Colonic mucosa (tissue), 4 donors: ENCODE measurements at regions not wholly inside any gene's neighbourhood (a gene's known extent, or its start where the extent isn't known, plus 50 kb on each side); places are given as distances from the start of the nearest gene placed in this dataset.

Experiments used
- DNase-seq: peaks from one replicate; pipeline ENCODE4 v3.0.0-alpha.2; 2020
- H3K27ac ChIP-seq: fragments of 200-600 bp; one replicate; pipeline ENCODE4 v1.8.0; 2021
- H3K27me3 ChIP-seq: fragments of 200-600 bp; one replicate; pipeline ENCODE4 v1.8.0; 2021
- H3K36me3 ChIP-seq: fragments of 200-600 bp; one replicate; pipeline ENCODE4 v1.8.0; 2021
- H3K4me1 ChIP-seq: fragments of 200-600 bp; one replicate; pipeline ENCODE4 v1.8.0; 2021; ENCODE audit warnings: mild to moderate bottlenecking
- H3K4me3 ChIP-seq: fragments of 200-600 bp; one replicate; pipeline ENCODE4 v1.8.0; 2021
- H3K9ac ChIP-seq, 2 donors: one replicate each; pipeline ENCODE4 v1.7.0; 2013; ENCODE audit warnings: control low read depth in 2 of 2, low read depth in 2 of 2, low read length in 2 of 2
- H3K9me3 ChIP-seq: fragments of 200-600 bp; one replicate; pipeline ENCODE4 v1.8.0; 2021
- CTCF ChIP-seq: fragments of 200-600 bp; IDR thresholded peaks from one replicate; pipeline ENCODE4 v1.8.0; 2022; ENCODE audit warnings: antibody characterized with exemption, mild to moderate bottlenecking
- intact Hi-C: fragments of 100-400 bp; cut with DNase I; formaldehyde crosslinking; loops from one replicate; pipeline ENCODE4 v1.14.1; 2022
- donor health status: healthy.
- donor health status: DM: no; HTN: no; CAD: no.
- donor health status: DM: no; HTN: no; CAD: no.

- no peak for TF ChIP-seq CTCF
- no peak overlapping the region for H3K27ac ChIP-seq
- no peak overlapping the region for H3K4me3 ChIP-seq
- H3K27me3 ChIP-seq, result no peaks in the 10 kb centered on the region
- peaks cover 3% of the 10 kb centered on the region for H3K4me1 ChIP-seq
- H3K9ac ChIP-seq, result no peak overlapping the region
- intact Hi-C loops, result no loop called here
- no peak for DNase-seq
- H3K9me3 ChIP-seq, result no peaks in the 10 kb centered on the region
- H3K36me3 ChIP-seq, result no peaks in the 10 kb centered on the region
Measured at GRCh38 chr10:78547905-78548304, 514.2 kb downstream of the RPS24 start.

GRCh38 chr10:78548369-78548768 lies 514.7 kb downstream of the RPS24 start:
- no peaks in the 10 kb centered on the region for H3K36me3 ChIP-seq
- no peak overlapping the region for H3K9ac ChIP-seq
- intact Hi-C loops, result no loop called here
- no peak for TF ChIP-seq CTCF
- H3K4me3 ChIP-seq, result no peak overlapping the region
- H3K27me3 ChIP-seq, result no peaks in the 10 kb centered on the region
- no peak for DNase-seq
- H3K4me1 ChIP-seq, result peaks cover 3% of the 10 kb centered on the region
- no peaks in the 10 kb centered on the region for H3K9me3 ChIP-seq
- no peak overlapping the region for H3K27ac ChIP-seq

- Histone ChIP-seq H3K27me3 (no peaks in the 10 kb centered on the region), H3K4me1 (peaks cover 3% of the 10 kb centered on the region), H3K27ac (no peak overlapping the region), H3K9ac (no peak overlapping the region), H3K36me3 (no peaks in the 10 kb centered on the region), H3K4me3 (no peak overlapping the region), H3K9me3 (no peaks in the 10 kb centered on the region)
- DNase-seq, result no peak
- intact Hi-C loops, result no loop called here
- TF ChIP-seq CTCF, result no peak
Measured at GRCh38 chr10:78549140-78549935, 515.7 kb downstream of the RPS24 start.

GRCh38 chr10:78550090-78550489 lies 516.4 kb downstream of the RPS24 start:
- no peak overlapping the region for H3K4me3 ChIP-seq
- H3K27me3 ChIP-seq, result no peaks in the 10 kb centered on the region
- peaks cover 3% of the 10 kb centered on the region for H3K4me1 ChIP-seq
- no peaks in the 10 kb centered on the region for H3K36me3 ChIP-seq
- intact Hi-C loops, result no loop called here
- no peak for TF ChIP-seq CTCF
- H3K27ac ChIP-seq, result no peak overlapping the region
- DNase-seq, result no peak
- no peak overlapping the region for H3K9ac ChIP-seq
- no peaks in the 10 kb centered on the region for H3K9me3 ChIP-seq

GRCh38 chr10:78550716-78551115 lies 517.1 kb downstream of the RPS24 start:
- Histone ChIP-seq H3K27ac (no peak overlapping the region), H3K4me1 (peaks cover 3% of the 10 kb centered on the region), H3K36me3 (no peaks in the 10 kb centered on the region), H3K9ac (no peak overlapping the region), H3K27me3 (no peaks in the 10 kb centered on the region), H3K9me3 (no peaks in the 10 kb centered on the region), H3K4me3 (no peak overlapping the region)
- intact Hi-C loops, result no loop called here
- TF ChIP-seq CTCF, result no peak
- DNase-seq, result no peak
